ENCODE measurements at regions not wholly inside any gene's neighbourhood (a gene's known extent, or its start where the extent isn't known, plus 50 kb on each side); places are given as distances from the start of the nearest gene placed in this dataset.

GRCh38 chr1:22368125-22368524 is 83.5 kb upstream of the ZBTB40 start:
- no peak for DNase-seq (ENCODE audit: low read depth in 1 of 2, low spot score in 2 of 2)
- peaks cover 2 to 14% (median 5%) of the 10 kb centered on the region in 4 experiments for H3K4me1 ChIP-seq (replicated peaks in 1 of 4; ENCODE audit: control insufficient read depth in 3 of 4, insufficient read depth in 4 of 4, low read length in 3 of 4)
- H3K9me3 ChIP-seq (ENCODE audit: insufficient read depth in 2 of 2, low read depth in 1 of 2, low read length in 1 of 2): peaks cover 0 to 3% of the 10 kb centered on the region in 2 experiments; a peak in 1 of 4 replicates
- no peak for TF ChIP-seq USF2 (IDR thresholded peaks at IDR 0.05; ENCODE audit: low read length)
- no peak for TF ChIP-seq POLR2AphosphoS5 (IDR thresholded peaks at IDR 0.05; ENCODE audit: low read depth, low read length)
- TF ChIP-seq TBP (IDR thresholded peaks at IDR 0.05; ENCODE audit: low read depth, low read length): no peak
- TF ChIP-seq KDM1A (IDR thresholded peaks at IDR 0.05; ENCODE audit: borderline replicate concordance, low read length): no peak
- no peak for TF ChIP-seq KDM5A (IDR thresholded peaks at IDR 0.05; ENCODE audit: low read length)
- no peak for TF ChIP-seq JUN (IDR thresholded peaks at IDR 0.05; ENCODE audit: low read depth, low read length)
- no peak for TF ChIP-seq HDAC2 (IDR thresholded peaks at IDR 0.05; ENCODE audit: borderline replicate concordance in 1 of 2, low read depth in 2 of 2, low read length in 2 of 2)
- no peak for TF ChIP-seq NANOG (IDR thresholded peaks at IDR 0.05; ENCODE audit: insufficient read depth, low read depth, low read length, poor library complexity, severe bottlenecking)
- TF ChIP-seq ASH2L (IDR thresholded peaks at IDR 0.05; ENCODE audit: low read length): no peak
- TF ChIP-seq TEAD4 (IDR thresholded peaks at IDR 0.05; ENCODE audit: low read depth, low read length): no peak
- no peak for TF ChIP-seq RXRA (IDR thresholded peaks at IDR 0.05; ENCODE audit: insufficient read depth, low read depth, low read length)
- H2AK5ac ChIP-seq (ENCODE audit: low read depth, low read length): no peak overlapping the region
- no peak overlapping the region for H3K14ac ChIP-seq (ENCODE audit: insufficient read length)
- H3K79me1 ChIP-seq (ENCODE audit: low read depth, low read length): no peaks in the 10 kb centered on the region
- H2BK5ac ChIP-seq (ENCODE audit: low read depth, low read length): no peak overlapping the region
- H2BK15ac ChIP-seq (ENCODE audit: low read length): no peak overlapping the region
- no peak overlapping the region for H4K5ac ChIP-seq (ENCODE audit: insufficient read length, low read depth, low read length)
- H4K8ac ChIP-seq (ENCODE audit: extremely low read depth, insufficient read depth, low read length): no peak overlapping the region
- H3K4me2 ChIP-seq (ENCODE audit: insufficient read depth in 1 of 2, low read depth in 2 of 2, low read length in 2 of 2): no peak overlapping the region
- FAIRE-seq: no peak
- no peaks in the 10 kb centered on the region for H4K20me1 ChIP-seq (replicated peaks in 1 of 2; ENCODE audit: control insufficient read depth in 1 of 2, insufficient read depth in 2 of 2, low read length in 2 of 2)
- no peak overlapping the region for H3K4ac ChIP-seq (replicated peaks; ENCODE audit: insufficient read length, low read depth, low read length)
- H3K4me3 ChIP-seq (ENCODE audit: extremely low read depth in 1 of 4, insufficient read depth in 2 of 4, low read depth in 3 of 4, low read length in 4 of 4): no peak overlapping the region
- H2BK12ac ChIP-seq (ENCODE audit: low read depth, low read length): no peak overlapping the region
- H3K56ac ChIP-seq (replicated peaks; ENCODE audit: insufficient read length, low read depth, low read length): no peak overlapping the region
- no peaks in the 10 kb centered on the region for H3K79me2 ChIP-seq (ENCODE audit: control insufficient read depth in 1 of 2, insufficient read depth in 2 of 2, low read length in 2 of 2)
- no peak overlapping the region for H2BK120ac ChIP-seq (replicated peaks; ENCODE audit: low read depth, low read length)
- ChIA-PET CTCF (ENCODE audit: partially characterized antibody) (interaction anchor here (0.6 to 2.4 kb wide), 7 partner anchors 8 to 237 kb away, joined by 3 to 8 read pairs (median 3); no protein-coding TSS in a partner anchor), POLR2A (ENCODE audit: partially characterized antibody) (interaction anchor here (1.7 kb wide), 1 partner anchor 10 kb away, joined by 3 read pairs; no protein-coding TSS in a partner anchor)
- no peak overlapping the region for H3K18ac ChIP-seq (ENCODE audit: extremely low read depth, low read length)
- H2BK20ac ChIP-seq (ENCODE audit: low read length): no peak overlapping the region
- no peak overlapping the region for H4K91ac ChIP-seq (replicated peaks; ENCODE audit: insufficient read length, low read length)
- H3K27me3 ChIP-seq (replicated peaks in 1 of 4; ENCODE audit: control insufficient read depth in 3 of 4, extremely low read depth in 1 of 4, insufficient read depth in 3 of 4, low read length in 3 of 4): 0 out of 7 replicates have a peak, but pooled peaks cover 0 to 3% (median 0%) of the 10 kb centered on the region in 4 experiments
- no peaks in the 10 kb centered on the region for H3K36me3 ChIP-seq (ENCODE audit: control insufficient read depth in 2 of 4, insufficient read depth in 4 of 4, low read length in 3 of 4)
- no peak overlapping the region for H2AFZ ChIP-seq (ENCODE audit: low read length)
- WGBS, 2 experiments (ENCODE audit: extremely low coverage in 1 of 2, insufficient coverage in 1 of 2, insufficient read length in 1 of 2, insufficient replicate concordance in 2 of 2, low coverage in 1 of 2, low lambda C conversion rate in 2 of 2, missing lambda C conversion rate in 1 of 2): 88% methylated on average over 1 of the region's 1 CpG; no CpG with 5 or more reads in 1 of the 2 experiments
- H3K23me2 ChIP-seq (ENCODE audit: low read depth, low read length): no peaks in the 10 kb centered on the region
- H3K27ac ChIP-seq (ENCODE audit: low read depth, low read length): no peak overlapping the region
- H3K23ac ChIP-seq (ENCODE audit: insufficient read length): no peak overlapping the region
- no peak overlapping the region for H3K9ac ChIP-seq (replicated peaks in 1 of 4; ENCODE audit: extremely low read depth in 1 of 4, low read depth in 3 of 4, low read length in 3 of 4)

Measured in H1 (cell line).